ENCODE measurements at regions not wholly inside any gene's neighbourhood (a gene's known extent, or its start where the extent isn't known, plus 50 kb on each side); places are given as distances from the start of the nearest gene placed in this dataset.
"Not testable (repeated sequence)": the region's sequence is repeated elsewhere in the genome, so short reads cannot be mapped to it uniquely, and the experiment has no call there.

GRCh38 chr1:99506631-99507030 lies 139.3 kb upstream of the PALMD start:
- H3K4me1 ChIP-seq: no peaks in the 10 kb centered on the region

GRCh38 chr1:99507446-99507845 lies 138.5 kb upstream of the PALMD start:
- H3K27ac ChIP-seq; H3K36me3 ChIP-seq; H3K27me3 ChIP-seq; DNase-seq (ENCODE audit: low spot score in 2 of 2); H3K4me1 ChIP-seq; H3K9me3 ChIP-seq; intact Hi-C loops (cut with DNase I; ENCODE audit: low total_unique reads); H3K4me3 ChIP-seq: not testable (repeated sequence)

More at GRCh38 chr1:99506631-99507030, 139.3 kb upstream of the PALMD start:
- TF ChIP-seq CTCF (IDR thresholded peaks at IDR 0.05) (no peak), POLR2A (IDR thresholded peaks at IDR 0.05) (no peak), POLR2AphosphoS5 (IDR thresholded peaks at IDR 0.05) (no peak)
- H3K9me3 ChIP-seq: no peaks in the 10 kb centered on the region
- H3K4me3 ChIP-seq: no peak overlapping the region
- H3K27ac ChIP-seq: no peak overlapping the region
- intact Hi-C loops (cut with DNase I; ENCODE audit: low total_unique reads): no loop called here
- no peaks in the 10 kb centered on the region for H3K36me3 ChIP-seq
- no peaks in the 10 kb centered on the region for H3K27me3 ChIP-seq
- DNase-seq (ENCODE audit: low spot score in 2 of 2): no peak

GRCh38 chr1:99507906-99508732 lies 137.8 kb upstream of the PALMD start:
- H3K4me3 ChIP-seq: no peak overlapping the region
- no peaks in the 10 kb centered on the region for H3K27me3 ChIP-seq
- H3K27ac ChIP-seq: no peak overlapping the region
- H3K4me1 ChIP-seq: no peaks in the 10 kb centered on the region
- TF ChIP-seq POLR2AphosphoS5 (IDR thresholded peaks at IDR 0.05) (no peak), CTCF (IDR thresholded peaks at IDR 0.05) (no peak), POLR2A (IDR thresholded peaks at IDR 0.05) (no peak)
- H3K36me3 ChIP-seq: no peaks in the 10 kb centered on the region
- no peak for DNase-seq (ENCODE audit: low spot score in 2 of 2)
- intact Hi-C loops (cut with DNase I; ENCODE audit: low total_unique reads): no loop called here
- no peaks in the 10 kb centered on the region for H3K9me3 ChIP-seq

GRCh38 chr1:99508733-99509445 lies 137.0 kb upstream of the PALMD start:
- H3K36me3 ChIP-seq; DNase-seq (ENCODE audit: low spot score in 2 of 2); intact Hi-C loops (cut with DNase I; ENCODE audit: low total_unique reads); H3K27ac ChIP-seq; H3K4me3 ChIP-seq; H3K9me3 ChIP-seq; H3K4me1 ChIP-seq; H3K27me3 ChIP-seq: not testable (repeated sequence)

- H3K27me3 ChIP-seq; DNase-seq (ENCODE audit: low spot score in 2 of 2); intact Hi-C loops (cut with DNase I; ENCODE audit: low total_unique reads); H3K4me3 ChIP-seq; H3K27ac ChIP-seq; H3K4me1 ChIP-seq; H3K9me3 ChIP-seq; H3K36me3 ChIP-seq: not testable (repeated sequence)
These were observed 130.9 kb upstream of the PALMD start for GRCh38 chr1:99514823-99515552.

- Histone ChIP-seq H3K9me3 (no peaks in the 10 kb centered on the region), H3K4me3 (no peak overlapping the region), H3K4me1 (no peaks in the 10 kb centered on the region), H3K27me3 (no peaks in the 10 kb centered on the region), H3K27ac (no peak overlapping the region), H3K36me3 (no peaks in the 10 kb centered on the region)
- intact Hi-C loops (cut with DNase I; ENCODE audit: low total_unique reads): no loop called here
- DNase-seq (ENCODE audit: low spot score in 2 of 2): no peak
- TF ChIP-seq CTCF (IDR thresholded peaks at IDR 0.05) (no peak), POLR2A (IDR thresholded peaks at IDR 0.05) (no peak), POLR2AphosphoS5 (IDR thresholded peaks at IDR 0.05) (no peak)
These were observed 129.8 kb upstream of the PALMD start for GRCh38 chr1:99516141-99516540.
